A673 (cell line): ENCODE measurements at regions not wholly inside any gene's neighbourhood (a gene's known extent, or its start where the extent isn't known, plus 50 kb on each side); places are given as distances from the start of the nearest gene placed in this dataset.

Experiments used
- BruUV-seq: library from RNA; stranded (reverse); fragments of 400-500 nt; replicated peaks from 2 replicates; lab custom pipeline; 2021; lab: Mats Ljungman, UMichigan
- CTCF ChIA-PET: fragments of 300-600 bp; sonication (Branson Sonifier 250); formaldehyde crosslinking; loops from one replicate; lab custom pipeline; 2022; ENCODE audit warnings: antibody characterized with exemption; lab: Charles Lee
- POLR2A ChIA-PET: fragments of 300-600 bp; sonication (Branson Sonifier 250); formaldehyde crosslinking; loops from one replicate; lab custom pipeline; 2022; ENCODE audit warnings: antibody characterized with exemption; ENCODE audit not compliant: low non-redundant PET; lab: Charles Lee
- DNase-seq: peaks from one replicate; pipeline ENCODE4 v3.0.0-alpha.2; 2015; ENCODE audit warnings: low spot score
- H3K27ac ChIP-seq: fragments of 200-600 bp; sonication (generic); 2 replicates; pipeline ENCODE4 v1.5.1; 2016; ENCODE audit warnings: mixed run types, low read depth, mild to moderate bottlenecking, mixed read lengths, antibody characterized with exemption, low read length; ENCODE audit not compliant: poor library complexity, severe bottlenecking
- H3K27me3 ChIP-seq: fragments of 200-600 bp; sonication (generic); replicated peaks from 2 replicates; pipeline ENCODE4 v1.6.1; 2017; ENCODE audit warnings: mixed run types, low read depth, mild to moderate bottlenecking, mixed read lengths, antibody characterized with exemption, low read length; ENCODE audit not compliant: insufficient read depth, poor library complexity
- H3K36me3 ChIP-seq: fragments of 200-600 bp; sonication (generic); 2 replicates; pipeline ENCODE4 v1.6.1; 2016; ENCODE audit warnings: mixed run types, mild to moderate bottlenecking, mixed read lengths, antibody characterized with exemption, low read length; ENCODE audit not compliant: insufficient read depth, poor library complexity, severe bottlenecking
- H3K4me1 ChIP-seq: fragments of 200-600 bp; sonication (generic); 2 replicates; pipeline ENCODE4 v1.6.1; 2017; ENCODE audit warnings: mixed run types, mild to moderate bottlenecking, mixed read lengths, antibody characterized with exemption, low read length; ENCODE audit not compliant: insufficient read depth, poor library complexity, severe bottlenecking
- H3K4me3 ChIP-seq: fragments of 200-600 bp; sonication (generic); 2 replicates; pipeline ENCODE4 v1.5.1; 2016; ENCODE audit warnings: low read depth, mixed run types, mild to moderate bottlenecking, mixed read lengths, low read length; ENCODE audit not compliant: poor library complexity, severe bottlenecking
- H3K9me3 ChIP-seq: fragments of 200-600 bp; sonication (generic); 2 replicates; pipeline ENCODE4 v1.6.1; 2016; ENCODE audit warnings: mixed run types, low read depth, mild to moderate bottlenecking, mixed read lengths, antibody characterized with exemption, low read length; ENCODE audit not compliant: poor library complexity, severe bottlenecking
- CTCF ChIP-seq: fragments of 300-800, 200-600 bp; sonication (generic); conservative IDR thresholded peaks from 2 replicates; pipeline ENCODE4 v1.5.1; 2017; ENCODE audit warnings: low read depth, mild to moderate bottlenecking, antibody characterized with exemption, low read length, moderate library complexity, mixed read lengths
- EZH2 ChIP-seq: fragments of 200-600 bp; sonication (generic); IDR thresholded peaks from 2 replicates; pipeline ENCODE4 v1.6.1; 2017; ENCODE audit warnings: borderline replicate concordance, low read depth, mild to moderate bottlenecking, mixed read lengths, antibody characterized with exemption, low read length; ENCODE audit not compliant: poor library complexity, severe bottlenecking
- intact Hi-C: fragments of 100-400 bp; cut with micrococcal nuclease; formaldehyde crosslinking; loops from one replicate; pipeline ENCODE4 v1.10.0; 2022; ENCODE audit not compliant: unreplicated experiment

DNA sequence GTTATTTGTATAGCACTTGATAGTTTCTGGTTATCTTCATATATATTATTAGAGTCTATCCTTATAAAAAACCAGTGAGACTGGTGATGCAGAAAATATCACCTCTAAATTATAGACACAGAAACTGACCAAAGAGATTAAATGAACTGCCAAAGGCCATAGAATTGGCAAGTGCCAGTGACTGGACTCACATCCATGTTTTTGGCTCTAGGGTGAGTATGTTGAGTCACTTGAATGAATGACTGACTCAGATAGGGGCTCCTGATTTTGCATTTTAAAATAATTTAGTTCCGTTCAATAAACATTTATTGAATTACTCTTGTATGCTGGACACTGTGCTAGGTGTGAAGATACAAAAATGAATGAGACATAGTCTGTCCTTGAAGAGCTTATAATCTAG, 70.7 kb downstream of the NR2F1 start:
- no peak for TF ChIP-seq CTCF
- TF ChIP-seq EZH2: no peak
- no TSS peak for BruUV-seq
- ChIA-PET CTCF (no interaction called here), POLR2A (no interaction called here)
- no peaks in the 10 kb centered on the region for H3K9me3 ChIP-seq
- no peak overlapping the region for H3K4me3 ChIP-seq
- H3K27ac ChIP-seq: no peak overlapping the region
- intact Hi-C loops: no loop called here
- no peak for DNase-seq
- H3K27me3 ChIP-seq: no peaks in the 10 kb centered on the region
- no peaks in the 10 kb centered on the region for H3K4me1 ChIP-seq
- no peaks in the 10 kb centered on the region for H3K36me3 ChIP-seq

- Histone ChIP-seq H3K36me3 (no peaks in the 10 kb centered on the region), H3K4me1 (no peaks in the 10 kb centered on the region), H3K27ac (no peak overlapping the region), H3K4me3 (no peak overlapping the region), H3K27me3 (no peaks in the 10 kb centered on the region), H3K9me3 (no peaks in the 10 kb centered on the region)
- TF ChIP-seq CTCF (no peak), EZH2 (no peak)
- POLR2A ChIA-PET: no interaction called here
- intact Hi-C loops: no loop called here
- no peak for DNase-seq
- no TSS peak for BruUV-seq
- CTCF ChIA-PET: no interaction called here
These were observed 66.3 kb downstream of the NR2F1 start for GRCh38 chr5:93649234-93649900.

- Histone ChIP-seq H3K4me1 (no peaks in the 10 kb centered on the region), H3K36me3 (no peaks in the 10 kb centered on the region), H3K27ac (no peak overlapping the region), H3K27me3 (no peaks in the 10 kb centered on the region), H3K4me3 (no peak overlapping the region), H3K9me3 (no peaks in the 10 kb centered on the region)
- BruUV-seq: no TSS peak
- intact Hi-C loops: no loop called here
- ChIA-PET POLR2A (no interaction called here), CTCF (no interaction called here)
- TF ChIP-seq EZH2: no peak
- TF ChIP-seq CTCF: no peak
- no peak for DNase-seq
These were observed 61.7 kb downstream of the NR2F1 start for GRCh38 chr5:93644760-93645159.
